NCI-H1092 treated with DMSO at 0.1 percent for 48 hours (cell line): ENCODE measurements at regions not wholly inside any gene's neighbourhood (a gene's known extent, or its start where the extent isn't known, plus 50 kb on each side); places are given as distances from the start of the nearest gene placed in this dataset.
"Not testable (repeated sequence)": the region's sequence is repeated elsewhere in the genome, so short reads cannot be mapped to it uniquely, and the experiment has no call there.

Experiments
- DNase-seq: peaks from one replicate; lab custom pipeline; 2025; lab: John Stamatoyannopoulos, UW

GRCh38 chr9:30120666-30121065, 2263.8 kb upstream of the ACO1 start:
- no peak for DNase-seq

GRCh38 chr9:30121611-30122010, 2262.8 kb upstream of the ACO1 start:
- no peak for DNase-seq

GRCh38 chr9:30125881-30126280, 2258.6 kb upstream of the ACO1 start:
- no peak for DNase-seq

GRCh38 chr9:30127371-30127770, 2257.1 kb upstream of the ACO1 start:
- no peak for DNase-seq

GRCh38 chr9:30140407-30140806, 2244.0 kb upstream of the ACO1 start:
- no peak for DNase-seq

- no peak for DNase-seq
Observed at GRCh38 chr9:30160570-30160969, 2223.9 kb upstream of the ACO1 start.

GRCh38 chr9:30172206-30172605, 2212.2 kb upstream of the ACO1 start:
- DNase-seq, result no peak

GRCh38 chr9:30178610-30179009, 2205.8 kb upstream of the ACO1 start:
- DNase-seq, result no peak

- no peak for DNase-seq
Observed at GRCh38 chr9:30193421-30193820, 2191.0 kb upstream of the ACO1 start.

- no peak for DNase-seq
Observed at GRCh38 chr9:30196941-30197340, 2187.5 kb upstream of the ACO1 start.

- DNase-seq, result no peak
Observed at GRCh38 chr9:30197453-30197852, 2187.0 kb upstream of the ACO1 start.

GRCh38 chr9:30197954-30198353, 2186.5 kb upstream of the ACO1 start:
- no peak for DNase-seq

- no peak for DNase-seq
Observed at GRCh38 chr9:30198463-30199309, 2185.8 kb upstream of the ACO1 start.

- no peak for DNase-seq
Observed at GRCh38 chr9:30201024-30201423, 2183.4 kb upstream of the ACO1 start.

GRCh38 chr9:30235068-30235467, 2149.4 kb upstream of the ACO1 start:
- DNase-seq, result no peak

- no peak for DNase-seq
Observed at GRCh38 chr9:30235564-30235963, 2148.9 kb upstream of the ACO1 start.

- no peak for DNase-seq
Observed at GRCh38 chr9:30239878-30240277, 2144.6 kb upstream of the ACO1 start.

GRCh38 chr9:30243467-30243866, 2141.0 kb upstream of the ACO1 start:
- DNase-seq, result no peak

- no peak for DNase-seq
Observed at GRCh38 chr9:30244877-30245276, 2139.6 kb upstream of the ACO1 start.

GRCh38 chr9:30250872-30251271, 2133.6 kb upstream of the ACO1 start:
- DNase-seq, result no peak

GRCh38 chr9:30258094-30258493, 2126.3 kb upstream of the ACO1 start:
- DNase-seq, result no peak

- no peak for DNase-seq
Observed at GRCh38 chr9:30280229-30280900, 2104.1 kb upstream of the ACO1 start.

GRCh38 chr9:30289435-30289834, 2095.0 kb upstream of the ACO1 start:
- no peak for DNase-seq

GRCh38 chr9:30292026-30292425, 2092.4 kb upstream of the ACO1 start:
- not testable (repeated sequence) for DNase-seq
